HepG2 (cell line): ENCODE measurements at regions not wholly inside any gene's neighbourhood (a gene's known extent, or its start where the extent isn't known, plus 50 kb on each side); places are given as distances from the start of the nearest gene placed in this dataset.

Experiments used
- CHD2 ChIP-seq: IDR thresholded peaks from 2 replicates; pipeline ENCODE4 v1.6.1; 2011; ENCODE audit warnings: low read depth, low read length, improper control_type of control experiment
- DR1 ChIP-seq: sonication (generic); formaldehyde crosslinking; IDR thresholded peaks from 2 replicates; pipeline ENCODE4 v1.8.0; 2021; ENCODE audit warnings: mild to moderate bottlenecking, missing genetic modification reagents, inconsistent platforms
- FOXC1 ChIP-seq: sonication (generic); formaldehyde crosslinking; IDR thresholded peaks from 2 replicates; pipeline ENCODE4 v1.8.0; 2022; ENCODE audit warnings: mild to moderate bottlenecking, missing genetic modification reagents, borderline replicate concordance
- GPN1 ChIP-seq: sonication (generic); formaldehyde crosslinking; IDR thresholded peaks from 2 replicates; pipeline ENCODE4 v1.5.1; 2020; ENCODE audit warnings: missing genetic modification reagents, borderline replicate concordance
- HES4 ChIP-seq: sonication (generic); formaldehyde crosslinking; IDR thresholded peaks from 2 replicates; pipeline ENCODE4 v1.9.0; 2021; ENCODE audit warnings: mild to moderate bottlenecking, missing genetic modification reagents, borderline replicate concordance
- KIAA2018 ChIP-seq: sonication (generic); formaldehyde crosslinking; IDR thresholded peaks from 2 replicates; pipeline ENCODE4 v1.5.0; 2020; ENCODE audit warnings: mild to moderate bottlenecking, missing genetic modification reagents, borderline replicate concordance
- MAZ ChIP-seq, 2 experiments: sonication (generic) in 1 of 2; formaldehyde crosslinking in 1 of 2; IDR thresholded peaks; 2 replicates each; pipeline versions ENCODE4 v1.5.0 to v1.6.1; 2012 to 2020; ENCODE audit warnings: low read depth in 2 of 2, mild to moderate bottlenecking in 2 of 2, borderline replicate concordance in 1 of 2, improper control_type of control experiment in 1 of 2, low read length in 1 of 2, missing genetic modification reagents in 1 of 2, moderate library complexity in 1 of 2
- NFATC3 ChIP-seq: sonication (generic); formaldehyde crosslinking; IDR thresholded peaks from 2 replicates; pipeline ENCODE4 v1.5.1; 2020; ENCODE audit warnings: mild to moderate bottlenecking, missing genetic modification reagents
- NFIC ChIP-seq: IDR thresholded peaks from 2 replicates; pipeline ENCODE4 v1.6.1; 2012; ENCODE audit warnings: mild to moderate bottlenecking, low read length, inconsistent platforms
- NR0B2 ChIP-seq: sonication (generic); formaldehyde crosslinking; IDR thresholded peaks from 2 replicates; pipeline ENCODE4 v1.4.0; 2020; ENCODE audit warnings: mild to moderate bottlenecking, missing genetic modification reagents
- PHF20 ChIP-seq: sonication (generic); formaldehyde crosslinking; IDR thresholded peaks from 2 replicates; pipeline ENCODE4 v1.5.0; 2020; ENCODE audit warnings: mild to moderate bottlenecking, missing genetic modification reagents
- RXRA ChIP-seq: sonication (generic); formaldehyde crosslinking; IDR thresholded peaks from 2 replicates; pipeline ENCODE4 v1.5.1; 2020; ENCODE audit warnings: missing genetic modification reagents
- SNRNP70 ChIP-seq: fragments of 200-400 bp; formaldehyde crosslinking; IDR thresholded peaks from 2 replicates; pipeline ENCODE4 v1.6.1; 2017; ENCODE audit warnings: mild to moderate bottlenecking, low read depth, low read length, moderate library complexity
- SRSF1 ChIP-seq: fragments of 200-400 bp; formaldehyde crosslinking; optimal IDR thresholded peaks from 2 replicates; pipeline ENCODE3; 2017; ENCODE audit warnings: mild to moderate bottlenecking, low read depth, low read length, moderate library complexity
- TCF12 ChIP-seq, 2 experiments: fragments of 450-650 bp in 1 of 2; sonication (generic) in 1 of 2; formaldehyde crosslinking in 1 of 2; IDR thresholded peaks; 2 replicates each; pipeline versions ENCODE4 v1.6.1 to v1.8.0; 2017 to 2022; ENCODE audit warnings: antibody characterized with exemption in 1 of 2, mild to moderate bottlenecking in 1 of 2, missing genetic modification reagents in 1 of 2, moderate library complexity in 1 of 2
- TGIF2 ChIP-seq: IDR thresholded peaks from 2 replicates; pipeline ENCODE4 v1.6.1; 2016; ENCODE audit warnings: control low read depth, missing compliant biosample characterization
- ZFP37 ChIP-seq: sonication (generic); formaldehyde crosslinking; IDR thresholded peaks from 2 replicates; pipeline ENCODE4 v1.4.0; 2020; ENCODE audit warnings: missing genetic modification reagents, borderline replicate concordance
- ZMYM3 ChIP-seq: sonication (generic); formaldehyde crosslinking; IDR thresholded peaks from 2 replicates; pipeline ENCODE4 v1.5.1; 2020; ENCODE audit warnings: mild to moderate bottlenecking, missing genetic modification reagents
- ZNF20 ChIP-seq: sonication (generic); formaldehyde crosslinking; IDR thresholded peaks from 2 replicates; pipeline ENCODE4 v1.4.0; 2020; ENCODE audit warnings: mild to moderate bottlenecking, moderate library complexity, missing genetic modification reagents
- ZNF253 ChIP-seq: sonication (generic); formaldehyde crosslinking; IDR thresholded peaks from 2 replicates; pipeline ENCODE4 v1.8.0; 2022; ENCODE audit warnings: mild to moderate bottlenecking, missing genetic modification reagents, borderline replicate concordance
- ZNF275 ChIP-seq: sonication (generic); formaldehyde crosslinking; IDR thresholded peaks from 2 replicates; pipeline ENCODE4 v1.8.0; 2022; ENCODE audit warnings: missing genetic modification reagents, mild to moderate bottlenecking, inconsistent platforms, borderline replicate concordance
- ZNF354B ChIP-seq: sonication (generic); formaldehyde crosslinking; IDR thresholded peaks from 2 replicates; pipeline ENCODE4 v1.8.0; 2022; ENCODE audit warnings: mild to moderate bottlenecking, missing genetic modification reagents

GRCh38 chr9:124133727-124134126 is 122.2 kb downstream of the LHX2 start (continued):
- TF ChIP-seq ZNF275 (CRISPR knock-in tag), result no peak
- TF ChIP-seq KIAA2018 (CRISPR knock-in tag), result no peak
- TF ChIP-seq GPN1 (CRISPR knock-in tag), result no peak
- TF ChIP-seq HES4, result no peak
- no peak for TF ChIP-seq MAZ (IDR thresholded peaks at IDR 0.05; ENCODE audit: borderline replicate concordance, low read depth, low read length)
- no peak for TF ChIP-seq MAZ (CRISPR knock-in tag; IDR thresholded peaks at IDR 0.05; ENCODE audit: low read depth)
- no peak for TF ChIP-seq TGIF2 (CRISPR knock-in tag)
- no peak for TF ChIP-seq SNRNP70
- no peak for TF ChIP-seq FOXC1
- TF ChIP-seq ZMYM3, result 0 out of 2 replicates have a peak, but pooled peaks have one; percentile 41
- TF ChIP-seq RXRA (CRISPR knock-in tag), result peak; percentile 16; the same call in 1 of the 2 replicates
- TF ChIP-seq PHF20 (CRISPR knock-in tag), result no peak
- TF ChIP-seq TCF12 (IDR thresholded peaks at IDR 0.05), result no peak
- TF ChIP-seq TCF12 (CRISPR knock-in tag; IDR thresholded peaks at IDR 0.05), result no peak
- no peak for TF ChIP-seq ZNF253 (CRISPR knock-in tag)
- no peak for TF ChIP-seq ZFP37
- TF ChIP-seq NFIC, result no peak
- no peak for TF ChIP-seq ZNF20 (CRISPR knock-in tag)
- TF ChIP-seq ZNF354B (CRISPR knock-in tag), result no peak
- no peak for TF ChIP-seq NR0B2 (CRISPR knock-in tag)
- no peak for TF ChIP-seq DR1 (CRISPR knock-in tag)
- TF ChIP-seq SRSF1, result no peak
- no peak for TF ChIP-seq NFATC3 (CRISPR knock-in tag)
- TF ChIP-seq CHD2, result no peak
